Testis (tissue), 2 donors: ENCODE measurements at regions not wholly inside any gene's neighbourhood (a gene's known extent, or its start where the extent isn't known, plus 50 kb on each side); places are given as distances from the start of the nearest gene placed in this dataset.

Experiments
- CTCF ChIP-seq, 3 experiments: fragments of 450-650 bp in 2 of 3; fragments of 200-600 bp in 1 of 3; sonication (generic) in 1 of 3; IDR thresholded peaks; one replicate each; pipeline ENCODE4 v1.5.1; 2016 to 2019; ENCODE audit warnings: antibody characterized with exemption in 3 of 3, mild to moderate bottlenecking in 2 of 3, moderate library complexity in 1 of 3
- POLR2A ChIP-seq: fragments of 450-650 bp; IDR thresholded peaks from one replicate; pipeline ENCODE4 v1.6.1; 2017; ENCODE audit warnings: antibody characterized with exemption, mild to moderate bottlenecking, moderate library complexity

DNA sequence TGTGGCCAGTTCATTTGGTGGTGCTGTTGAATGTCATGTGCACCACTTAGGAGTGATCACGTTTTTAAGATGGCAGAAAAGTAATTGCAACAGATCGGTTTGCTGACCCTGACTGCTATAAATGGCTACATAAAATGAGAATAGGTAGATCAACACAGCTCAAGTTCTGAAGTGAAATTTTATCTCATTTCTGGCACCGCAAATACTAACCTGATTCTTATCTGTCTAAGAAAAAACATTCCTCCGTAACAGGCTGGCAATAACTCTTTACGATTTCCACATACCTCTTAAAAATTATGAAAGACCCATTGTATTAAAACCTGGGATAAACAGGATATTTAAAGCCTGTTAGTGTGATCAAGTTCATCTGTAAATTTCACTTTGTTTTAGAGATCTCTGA, 387.5 kb downstream of the PDGFC start:
- TF ChIP-seq CTCF (IDR thresholded peaks at IDR 0.05) (no peak), POLR2A (no peak)
